Mucosa of gallbladder (tissue), 1 donor: ENCODE measurements at regions not wholly inside any gene's neighbourhood (a gene's known extent, or its start where the extent isn't known, plus 50 kb on each side); places are given as distances from the start of the nearest gene placed in this dataset.

Experiments used
- DNase-seq: peaks from one replicate; pipeline ENCODE4 v3.0.0-alpha.2; 2020; ENCODE audit warnings: low spot score
- donor health status: DM: no; HTN: no; CAD: no.

DNA sequence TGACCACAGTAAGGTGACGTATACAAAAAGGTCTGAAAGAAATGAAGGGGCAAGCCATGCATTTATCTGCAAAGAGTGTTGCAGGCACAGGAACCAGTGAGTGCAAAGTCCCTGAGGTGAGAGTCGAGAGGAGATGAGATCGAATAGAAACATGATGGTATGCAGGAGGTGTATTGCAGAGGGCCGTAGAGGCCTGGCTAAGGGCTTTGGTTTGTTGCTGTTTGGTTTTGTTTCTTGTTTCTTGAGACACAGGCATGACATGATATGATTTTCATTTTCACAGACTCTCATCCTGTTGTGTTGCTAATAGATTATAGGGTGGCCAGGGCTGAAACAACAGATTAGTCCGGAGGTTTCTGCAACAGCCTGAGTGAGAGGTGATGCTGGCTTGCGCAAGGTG, 80.4 kb downstream of the HSPH1 start:
- no peak for DNase-seq

DNA sequence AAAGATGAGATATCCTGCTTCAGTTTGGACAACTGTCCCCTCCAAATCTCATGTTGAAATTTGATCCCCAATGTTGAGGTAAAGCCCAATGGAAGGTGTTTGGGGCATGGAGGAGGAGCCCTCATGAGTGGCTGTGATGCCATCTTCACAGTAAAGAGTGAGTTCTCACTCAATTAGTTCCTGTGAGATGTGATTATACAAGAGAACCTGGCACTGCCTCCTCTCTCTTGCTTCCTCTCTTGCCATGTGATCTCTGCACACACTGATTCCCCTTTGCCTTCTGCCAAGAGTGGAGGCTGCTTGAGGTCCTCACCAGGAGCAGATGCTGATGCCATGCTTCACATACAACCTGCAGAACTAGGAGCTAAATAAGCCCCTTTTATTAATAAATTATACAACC, 86.9 kb downstream of the HSPH1 start:
- no peak for DNase-seq

DNA sequence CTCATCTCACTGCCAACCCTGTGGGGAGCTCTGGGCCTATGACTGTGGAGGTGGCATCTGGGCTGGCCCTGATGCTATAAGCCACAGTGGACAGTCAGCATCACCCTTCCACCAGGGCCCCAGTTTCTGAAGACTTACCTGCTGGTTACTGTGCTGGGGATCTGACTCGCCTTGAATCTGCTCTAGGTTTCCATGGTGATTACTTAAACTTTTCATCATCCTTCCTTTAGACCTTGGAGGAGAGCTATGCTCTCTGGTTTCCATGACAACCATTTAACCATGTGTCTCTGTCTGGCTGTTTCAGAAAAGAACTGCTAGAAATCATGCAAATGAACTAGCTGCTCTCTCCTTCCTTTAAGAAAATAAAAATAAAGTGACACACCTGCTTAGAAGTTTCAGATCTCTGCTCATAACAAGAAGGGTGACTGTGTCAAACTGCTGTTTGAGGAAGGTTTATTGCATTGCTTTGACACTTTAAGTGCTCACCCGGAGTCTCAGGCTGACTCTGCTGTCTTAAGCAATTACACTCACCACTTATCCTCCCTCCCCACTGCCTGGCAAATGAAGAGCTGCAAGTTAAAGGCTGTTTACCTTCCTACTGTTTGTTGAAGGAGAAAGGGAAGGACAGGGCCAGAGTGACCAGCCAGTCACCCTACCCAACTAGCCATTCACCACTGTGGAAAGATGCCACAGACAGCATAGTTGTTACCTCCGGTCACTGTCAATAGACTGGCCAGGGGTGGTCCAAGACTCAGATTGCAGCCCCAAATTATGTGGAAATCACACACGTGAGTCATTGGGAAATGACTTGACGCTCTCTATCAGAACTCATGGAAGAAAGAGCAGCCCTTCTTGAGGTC, 87.6 kb downstream of the HSPH1 start:
- no peak for DNase-seq

DNA sequence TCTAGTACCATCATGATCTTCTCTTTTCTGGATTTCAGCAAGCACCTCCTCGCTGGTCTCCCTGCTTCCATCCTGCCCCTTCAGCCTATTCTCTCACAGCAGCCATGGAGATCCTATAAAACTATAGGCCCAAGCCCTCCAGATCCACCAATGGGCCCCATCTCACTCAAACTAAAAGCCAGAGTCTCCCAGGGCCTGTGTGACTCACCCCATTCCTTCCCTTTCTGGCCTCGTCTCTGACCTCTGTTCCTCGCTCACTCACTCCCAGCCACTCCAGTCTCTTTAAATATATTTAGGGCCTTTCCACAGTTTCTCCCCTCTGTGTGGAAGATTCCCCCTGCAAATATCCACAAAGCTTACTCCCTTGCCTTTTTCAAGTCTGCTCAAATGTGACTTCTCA, 89.7 kb downstream of the HSPH1 start:
- no peak for DNase-seq

DNA sequence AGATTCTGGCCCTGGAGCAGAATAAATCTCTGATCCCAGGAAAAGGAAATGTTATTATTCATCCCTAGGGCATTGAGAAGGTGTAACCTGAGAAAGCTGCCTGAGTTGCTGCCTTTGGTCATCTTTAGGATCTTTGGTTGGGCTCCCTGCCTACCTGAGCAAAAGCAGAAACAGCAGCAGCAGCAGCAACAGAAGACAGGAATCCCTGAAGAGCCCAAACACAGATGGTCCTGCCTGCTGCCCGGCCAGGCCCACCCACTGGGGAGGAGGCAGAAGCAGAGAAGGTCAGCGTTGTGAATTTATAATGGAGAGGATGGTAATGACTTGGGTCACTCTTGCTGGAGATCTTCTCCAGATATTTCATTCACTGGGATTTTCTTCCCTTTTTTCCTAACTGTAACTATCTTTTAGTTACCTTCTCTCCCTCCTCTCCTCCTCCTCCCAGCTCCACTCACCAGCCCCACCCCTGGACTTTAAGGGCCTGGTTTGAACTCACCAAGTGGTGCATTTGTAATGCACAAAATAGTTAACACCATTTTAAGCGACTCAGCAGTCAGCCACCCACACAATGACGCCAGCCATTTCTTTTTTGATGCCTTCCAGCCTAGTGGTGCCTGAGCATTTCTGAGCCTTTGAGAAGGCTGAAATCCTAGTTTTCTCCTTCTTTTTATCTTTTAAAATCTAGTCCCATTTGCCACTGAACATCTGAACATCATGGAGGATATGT, 91.7 kb downstream of the HSPH1 start:
- DNase-seq = no peak

DNA sequence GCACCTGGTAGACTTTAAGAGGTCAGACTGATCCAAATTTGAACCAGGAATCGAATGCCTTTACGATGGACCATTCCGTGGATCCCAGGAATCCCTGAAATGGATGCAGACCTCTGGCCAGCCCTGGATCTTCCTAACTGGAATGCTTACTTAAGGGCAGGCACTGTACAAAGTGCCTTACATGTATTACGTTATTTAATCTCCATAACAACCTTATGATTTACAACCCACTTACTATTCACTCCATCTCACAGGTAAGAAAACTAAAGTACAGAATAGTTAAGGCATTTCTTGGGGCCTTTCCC, 93.6 kb downstream of the HSPH1 start:
- no peak for DNase-seq

DNA sequence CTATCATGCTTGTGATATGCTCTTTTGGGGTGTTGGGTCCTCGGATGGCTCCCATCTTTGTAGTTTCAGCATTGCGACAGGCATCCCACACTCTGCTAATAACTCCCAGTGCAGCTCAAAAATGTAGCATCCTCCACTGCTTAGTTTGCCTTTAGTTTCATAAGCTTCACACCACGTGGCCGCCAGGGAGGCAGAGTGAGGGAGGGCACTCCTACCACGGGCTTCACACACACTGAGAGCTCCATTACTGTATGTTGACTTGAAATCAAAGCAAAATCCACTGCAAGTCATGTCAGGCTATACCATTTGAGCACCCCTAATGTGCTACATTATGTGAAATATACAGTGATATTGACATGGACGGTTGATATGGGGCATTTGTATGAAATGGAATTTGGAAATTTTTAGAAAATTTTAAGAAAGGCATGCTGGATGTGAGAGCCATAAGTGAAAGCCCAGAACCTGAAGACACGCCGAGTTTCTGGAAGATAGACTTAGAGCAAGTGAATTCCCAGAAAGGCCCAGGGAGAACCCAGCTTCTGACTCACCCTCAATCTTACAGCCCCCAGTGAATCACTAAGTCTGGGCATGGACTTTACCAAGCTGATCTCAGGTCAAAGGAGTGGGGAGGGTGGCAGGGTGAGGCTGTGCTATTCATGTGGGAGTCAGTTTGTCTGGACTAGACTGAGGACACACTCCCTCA, 94.1 kb downstream of the HSPH1 start:
- no peak for DNase-seq

DNA sequence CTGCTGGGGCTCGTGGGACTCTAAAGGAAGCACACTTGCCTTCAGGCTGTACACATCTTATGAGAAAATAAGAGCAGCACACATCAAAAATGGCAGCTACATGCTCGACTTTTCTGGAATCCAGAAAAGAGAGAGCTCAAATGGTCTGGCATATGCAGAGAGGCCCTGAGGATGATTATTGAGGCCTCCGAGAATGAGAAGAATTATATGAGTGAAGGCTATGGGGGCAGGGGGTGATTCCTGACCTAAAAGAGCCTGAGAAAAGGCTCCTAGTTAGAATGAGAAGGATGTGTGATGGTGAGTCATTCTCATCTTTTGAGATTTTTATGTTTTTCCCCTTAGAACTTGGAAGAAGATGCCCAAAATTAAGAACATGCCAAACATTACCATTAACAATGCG, 97.1 kb downstream of the HSPH1 start:
- no peak for DNase-seq

DNA sequence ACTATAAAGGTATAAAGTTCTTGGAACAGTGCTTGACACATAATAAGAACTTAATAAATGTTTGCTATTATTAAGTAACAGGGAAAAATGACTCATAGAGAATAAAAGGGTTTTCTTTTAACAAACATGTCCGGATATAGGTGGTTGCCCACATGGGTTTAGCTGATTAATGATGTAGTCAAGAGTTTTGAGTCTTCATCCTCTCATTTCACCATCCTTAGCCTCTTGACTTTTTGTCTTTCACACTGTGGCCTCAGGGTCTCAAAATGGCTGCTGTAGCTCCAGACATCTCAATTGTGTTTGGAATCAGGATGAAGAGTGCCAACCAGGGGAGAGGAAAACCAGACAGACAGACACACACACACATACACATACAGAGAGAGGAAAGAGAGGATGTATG, 97.9 kb downstream of the HSPH1 start:
- DNase-seq = no peak

DNA sequence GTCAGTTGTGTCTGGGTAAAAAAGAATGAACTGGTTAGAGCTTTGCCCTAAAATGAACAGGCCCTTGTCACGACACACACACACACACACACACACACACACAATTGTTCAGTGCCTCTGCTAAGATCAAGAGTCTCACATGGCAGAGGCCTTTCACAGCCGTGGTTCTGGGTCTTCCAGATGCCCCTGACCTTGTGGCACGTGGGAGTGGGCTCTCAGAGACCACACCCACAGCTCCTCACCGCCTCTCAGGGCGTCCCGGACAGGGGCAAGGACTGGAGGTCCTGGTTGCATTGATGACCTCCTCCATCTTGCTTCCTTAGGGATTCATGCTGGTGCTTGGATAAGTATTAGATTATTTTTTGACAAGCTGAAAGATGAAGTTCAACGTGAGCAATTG, 101.0 kb downstream of the HSPH1 start:
- no peak for DNase-seq

DNA sequence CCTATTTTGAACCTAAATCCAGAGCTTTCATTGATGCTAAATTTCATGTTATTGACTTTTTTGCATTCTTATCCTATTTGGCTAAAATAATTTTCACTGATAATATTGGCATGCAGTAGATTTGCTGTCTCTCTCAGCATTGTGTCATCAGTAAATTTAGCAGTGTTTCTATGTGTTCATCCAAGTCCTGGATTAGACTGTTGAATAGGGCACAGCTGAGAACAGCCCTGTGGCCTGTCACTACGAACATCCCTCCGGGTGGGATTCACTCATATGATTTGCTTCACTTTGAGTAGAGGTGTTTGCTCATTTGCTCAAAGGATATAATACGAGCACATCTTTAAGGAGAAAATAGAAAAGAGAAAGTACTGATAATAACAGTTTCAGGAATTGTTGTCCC, 101.5 kb downstream of the HSPH1 start:
- DNase-seq = no peak

DNA sequence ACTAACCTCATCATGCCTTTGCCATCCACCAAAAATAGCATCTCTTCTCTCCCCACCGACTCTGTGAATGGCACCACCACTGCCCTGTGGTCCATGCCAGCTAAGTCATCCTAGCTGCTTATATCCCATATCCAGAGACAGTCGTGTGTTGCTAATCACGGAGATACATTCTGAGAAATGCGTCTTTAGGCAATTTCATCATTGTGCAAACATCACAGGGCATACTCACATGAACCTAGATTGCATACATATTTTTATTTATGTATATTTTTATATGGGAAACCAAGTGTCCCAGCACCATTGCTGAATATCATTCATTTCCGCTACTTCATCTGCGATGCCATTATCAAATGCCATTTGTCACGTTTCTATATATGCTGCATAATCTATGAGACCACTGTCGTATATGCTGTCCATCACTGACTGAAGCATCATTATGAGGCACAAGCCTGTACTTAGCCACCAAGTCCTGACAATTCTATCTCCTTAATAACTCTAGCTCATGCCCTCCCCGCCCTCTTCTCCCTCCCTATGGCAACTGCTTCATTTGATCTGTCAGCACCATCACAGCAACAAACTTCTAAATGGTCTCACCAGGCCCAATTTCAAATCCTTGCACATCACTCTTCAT, 104.2 kb downstream of the HSPH1 start:
- DNase-seq = no peak

DNA sequence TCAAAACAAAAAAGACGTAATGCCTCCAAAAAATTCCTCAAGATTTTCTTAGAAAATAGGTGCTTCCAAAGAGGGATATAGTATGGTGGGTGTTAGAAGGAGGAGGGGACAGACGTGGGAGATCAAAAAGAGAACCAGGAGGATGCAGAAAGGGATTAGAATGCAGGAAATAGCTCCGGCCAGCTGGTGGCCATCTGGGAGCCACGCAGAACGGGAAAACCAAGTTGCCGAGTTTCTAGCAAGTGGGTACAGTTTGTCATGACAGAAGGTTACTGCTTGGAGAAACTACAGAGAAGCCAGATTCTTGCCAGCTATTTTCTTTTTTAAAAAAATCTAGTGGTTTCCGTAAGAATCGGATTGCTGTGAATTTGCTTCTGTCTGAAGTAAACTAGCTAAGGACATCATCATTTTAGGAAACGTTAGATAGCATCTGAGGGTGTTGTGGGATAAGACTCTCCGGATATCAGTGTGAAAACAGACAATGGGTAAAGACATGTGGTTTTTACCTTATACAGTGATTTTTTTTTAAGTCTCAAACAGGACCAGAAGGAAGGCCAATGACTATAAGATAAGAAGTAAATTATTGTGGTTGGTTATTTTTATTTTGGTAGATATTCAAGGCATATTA, 104.9 kb downstream of the HSPH1 start:
- no peak for DNase-seq

DNA sequence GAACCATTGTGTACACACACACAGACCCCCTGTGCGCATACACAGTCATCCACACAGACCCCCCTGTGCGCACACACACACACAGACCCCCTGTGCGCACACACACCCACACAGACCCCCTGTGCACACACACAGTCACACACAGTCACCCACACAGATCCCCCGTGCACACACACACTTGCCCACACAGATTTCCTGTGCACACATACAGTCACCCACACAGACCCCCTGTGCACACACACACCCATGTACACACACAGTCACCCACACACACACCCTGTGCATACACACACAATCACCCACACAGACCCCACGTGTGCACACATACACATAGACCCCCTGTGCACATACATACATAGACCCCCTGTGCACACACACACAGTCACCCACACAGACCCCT, 106.1 kb downstream of the HSPH1 start:
- DNase-seq = no peak

DNA sequence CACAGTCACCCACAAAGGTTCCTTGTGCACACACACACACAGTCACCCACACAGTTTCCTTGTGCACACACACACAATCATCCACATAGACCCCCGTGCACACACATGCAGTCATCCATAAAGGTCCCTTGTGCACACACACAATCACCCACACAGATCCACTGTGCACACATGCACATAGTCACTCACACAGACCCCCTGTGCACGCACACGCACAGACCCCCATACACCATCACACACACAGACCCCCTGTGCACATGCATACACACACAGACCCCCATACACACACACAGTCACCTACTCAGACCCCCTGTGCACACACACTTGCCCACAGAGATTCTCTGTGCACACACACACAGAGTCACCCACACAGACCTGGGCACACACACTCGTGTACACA, 107.1 kb downstream of the HSPH1 start:
- no peak for DNase-seq

DNA sequence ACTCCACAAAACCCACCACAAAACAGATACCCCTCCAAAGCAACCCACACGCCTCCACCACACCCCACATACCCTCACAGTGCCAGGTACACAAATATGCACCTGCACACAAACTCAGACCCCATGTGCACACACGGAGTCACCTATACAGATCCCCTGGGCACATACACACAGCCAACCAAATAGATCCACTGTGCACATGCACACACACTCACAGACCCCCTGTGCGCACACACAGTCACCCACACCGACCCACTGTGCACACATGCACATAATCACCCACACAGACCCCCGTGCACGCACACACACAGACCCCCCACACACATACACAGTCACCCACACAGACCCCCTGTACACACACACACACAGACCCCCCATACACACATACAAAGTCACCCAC, 107.8 kb downstream of the HSPH1 start:
- DNase-seq = no peak

DNA sequence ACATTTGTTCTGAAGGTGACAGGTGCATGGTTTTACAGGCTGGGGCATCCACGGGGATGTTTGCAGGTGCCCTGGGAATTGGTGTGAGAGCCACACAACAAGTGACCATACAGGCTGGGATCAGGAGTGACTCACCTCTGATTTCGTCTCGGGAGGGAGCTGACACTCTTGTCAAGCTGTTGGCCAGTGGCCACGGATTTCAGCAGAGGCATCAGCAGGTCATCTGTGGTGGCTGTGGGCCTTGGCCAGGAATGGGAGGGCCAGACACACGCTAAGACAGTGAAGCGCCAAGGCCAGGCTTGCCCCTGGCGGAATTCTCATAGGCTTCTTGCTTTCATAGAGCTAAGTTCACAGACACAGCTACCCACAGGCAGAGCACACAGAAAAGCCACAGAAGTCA, 108.6 kb downstream of the HSPH1 start:
- no peak for DNase-seq

DNA sequence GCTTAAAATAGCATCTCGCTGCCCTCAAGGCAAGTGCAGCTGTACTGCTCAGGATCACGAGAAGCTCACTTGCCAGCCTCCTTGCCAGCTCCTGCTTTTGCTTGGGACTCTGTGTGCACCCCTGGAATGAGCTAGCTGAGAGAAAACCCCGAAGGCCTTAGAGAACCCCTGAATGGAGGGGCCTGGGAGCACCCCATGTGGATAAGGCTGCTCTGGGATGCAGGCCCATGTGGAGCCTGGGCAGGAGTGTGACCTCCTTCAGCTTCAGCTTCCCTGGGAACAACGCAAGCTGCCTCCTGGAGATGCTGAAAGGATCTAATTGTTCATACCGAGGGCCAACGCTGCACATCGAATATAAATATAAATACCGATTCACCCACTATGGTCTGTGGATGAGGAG, 109.2 kb downstream of the HSPH1 start:
- no peak for DNase-seq

DNA sequence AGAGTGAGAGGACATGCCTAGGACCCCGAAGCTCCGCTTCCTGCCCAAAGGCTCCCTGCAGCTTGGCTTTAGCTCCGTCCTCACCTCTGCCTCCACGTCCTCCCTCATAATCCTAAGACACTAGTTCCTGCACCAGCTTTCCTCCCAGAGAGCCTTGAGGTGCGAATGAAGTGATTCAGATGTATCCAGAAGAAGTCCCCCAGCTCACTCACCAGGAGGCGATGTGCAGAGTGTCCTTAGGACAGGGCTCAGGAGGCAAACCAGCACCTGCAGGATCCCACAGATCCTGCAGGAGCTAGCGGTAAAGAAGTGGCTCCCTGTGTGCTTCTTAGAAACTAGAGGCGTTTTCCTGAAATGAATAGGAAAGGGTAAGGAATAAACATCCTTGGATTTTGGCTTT, 109.7 kb downstream of the HSPH1 start:
- DNase-seq = no peak

DNA sequence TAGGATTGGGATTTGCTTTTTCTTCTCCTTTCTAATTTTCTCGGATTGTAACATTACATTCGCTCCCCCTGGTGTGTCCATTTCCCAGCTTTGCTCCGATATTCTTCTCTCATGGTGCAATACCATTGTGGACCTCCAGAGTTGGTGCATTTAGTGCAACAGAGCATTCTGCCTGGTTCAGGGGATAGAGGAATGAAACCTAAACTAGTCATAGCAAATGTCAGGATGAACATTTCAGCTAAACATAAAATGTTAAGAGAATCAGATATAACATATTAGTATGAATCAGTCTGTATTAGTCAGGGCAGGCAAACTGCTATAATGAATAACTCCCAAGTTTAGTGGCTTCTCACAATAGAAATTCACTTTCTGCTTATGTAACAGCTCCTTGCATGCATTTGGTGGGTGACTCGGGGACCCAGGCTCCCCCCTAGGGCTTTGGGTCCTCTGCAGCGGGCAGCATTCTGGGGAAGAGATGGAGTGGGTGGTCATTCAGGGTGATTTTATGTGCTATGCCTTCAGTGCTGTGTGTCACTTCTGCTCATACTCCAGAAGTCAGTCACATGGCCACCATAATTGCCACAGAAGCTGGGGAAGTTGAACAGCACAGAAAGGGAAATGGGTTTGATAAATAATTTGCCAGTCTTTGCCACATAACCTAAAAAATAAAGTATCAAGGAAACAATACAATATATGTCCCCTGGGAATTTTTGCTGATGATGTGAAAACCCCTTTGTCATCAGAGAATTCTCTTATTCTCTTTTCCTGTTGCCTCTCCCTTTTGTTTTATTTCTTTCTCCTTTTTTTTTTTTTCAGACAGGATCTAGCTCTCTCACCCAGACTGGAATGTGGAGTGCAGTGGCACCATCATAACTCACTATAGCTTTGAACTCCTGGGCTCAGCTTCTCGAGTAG, 111.0 kb downstream of the HSPH1 start:
- DNase-seq = no peak

DNA sequence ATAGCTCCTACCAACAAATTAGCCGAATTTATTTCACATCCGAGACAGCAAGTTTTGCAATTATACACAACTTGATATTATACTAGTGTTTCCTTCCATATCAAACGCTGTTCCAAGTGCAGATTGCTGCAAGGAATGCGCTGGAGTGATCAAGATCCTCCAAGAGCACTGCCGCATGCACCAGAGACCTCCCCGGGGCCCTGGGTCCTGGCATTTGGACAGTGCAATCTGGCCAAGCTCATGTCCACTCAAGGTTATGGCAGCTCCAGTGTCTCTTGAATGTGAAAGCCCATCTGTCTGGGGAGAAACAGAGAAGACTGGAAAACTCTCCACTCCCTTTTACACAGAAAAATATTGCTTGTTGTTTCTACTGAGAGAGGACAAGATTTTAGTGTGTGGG, 111.9 kb downstream of the HSPH1 start:
- no peak for DNase-seq
